Smooth muscle cell (in vitro differentiated cells): ENCODE measurements at regions not wholly inside any gene's neighbourhood (a gene's known extent, or its start where the extent isn't known, plus 50 kb on each side); places are given as distances from the start of the nearest gene placed in this dataset.

Experiments used
- DNase-seq: peaks from one replicate; lab custom pipeline; 2025; ENCODE audit not compliant: unreplicated experiment; lab: John Stamatoyannopoulos, UW
- H2AFZ ChIP-seq: fragments of 200-600 bp; sonication (generic); 2 replicates; pipeline ENCODE4 v1.6.0; 2016; ENCODE audit warnings: antibody characterized with exemption, low read depth, mild to moderate bottlenecking
- H3F3A ChIP-seq: fragments of 200-600 bp; sonication (generic); 2 replicates; pipeline ENCODE4 v1.6.0; 2017; ENCODE audit warnings: antibody characterized with exemption, low read depth
- H3K27ac ChIP-seq: fragments of 200-600 bp; sonication (generic); 2 replicates; pipeline ENCODE4 v1.5.1; 2016; ENCODE audit warnings: low read depth, mild to moderate bottlenecking
- H3K27me3 ChIP-seq: fragments of 200-600 bp; sonication (generic); 2 replicates; pipeline ENCODE4 v1.6.1; 2016; ENCODE audit warnings: low read depth, mild to moderate bottlenecking
- H3K36me3 ChIP-seq: fragments of 200-600 bp; sonication (generic); 2 replicates; pipeline ENCODE4 v1.5.1; 2016; ENCODE audit warnings: low read depth
- H3K4me1 ChIP-seq: fragments of 200-600 bp; sonication (generic); 2 replicates; pipeline ENCODE4 v1.5.1; 2016; ENCODE audit warnings: low read depth
- H3K4me2 ChIP-seq: fragments of 200-600 bp; sonication (generic); 2 replicates; pipeline ENCODE4 v1.6.0; 2016; ENCODE audit warnings: mild to moderate bottlenecking
- H3K4me3 ChIP-seq: fragments of 200-600 bp; sonication (generic); 2 replicates; pipeline ENCODE4 v1.5.1; 2016; ENCODE audit warnings: mild to moderate bottlenecking
- H3K79me2 ChIP-seq: fragments of 200-600 bp; sonication (generic); 2 replicates; pipeline ENCODE4 v1.6.0; 2016; ENCODE audit warnings: low read depth, mild to moderate bottlenecking
- H3K9ac ChIP-seq: fragments of 200-600 bp; sonication (generic); 2 replicates; pipeline ENCODE4 v1.6.0; 2016; ENCODE audit warnings: low read depth
- H3K9me3 ChIP-seq: fragments of 200-600 bp; sonication (generic); replicated peaks from 2 replicates; pipeline ENCODE4 v1.5.1; 2016; ENCODE audit warnings: low read depth
- H4K20me1 ChIP-seq: fragments of 200-600 bp; sonication (generic); 2 replicates; pipeline ENCODE4 v1.6.0; 2016; ENCODE audit warnings: low read depth
- CTCF ChIP-seq: fragments of 200-600 bp; sonication (generic); IDR thresholded peaks from 2 replicates; pipeline ENCODE4 v1.5.1; 2017; ENCODE audit warnings: borderline replicate concordance, mild to moderate bottlenecking, antibody characterized with exemption; ENCODE audit not compliant: insufficient read depth, poor library complexity, severe bottlenecking
- WGBS: methylation state at CpG from one replicate; pipeline ENCODE4 v1.1.7; 2016; ENCODE audit warnings: low lambda C conversion rate; 5-methylcytosine and 5-hydroxymethylcytosine counted together

GRCh38 chr3:94360987-94361386 lies 298.1 kb downstream of the NSUN3 start:
- DNase-seq = no peak
- no peaks in the 10 kb centered on the region for H3K27me3 ChIP-seq
- H3K79me2 ChIP-seq = no peaks in the 10 kb centered on the region
- H3K9ac ChIP-seq = no peak overlapping the region
- H3K36me3 ChIP-seq = no peaks in the 10 kb centered on the region
- H3F3A ChIP-seq = no peaks in the 10 kb centered on the region
- H2AFZ ChIP-seq = no peak overlapping the region
- H3K4me2 ChIP-seq = no peak overlapping the region
- no peaks in the 10 kb centered on the region for H3K9me3 ChIP-seq
- H4K20me1 ChIP-seq = no peaks in the 10 kb centered on the region
- no peak overlapping the region for H3K27ac ChIP-seq
- H3K4me1 ChIP-seq = peaks cover 3% of the 10 kb centered on the region
- no peak overlapping the region for H3K4me3 ChIP-seq
- TF ChIP-seq CTCF = no peak

- no peak for DNase-seq
- Histone ChIP-seq H3K4me2 (no peak overlapping the region), H3K4me1 (peaks cover 3% of the 10 kb centered on the region), H3K36me3 (no peaks in the 10 kb centered on the region), H3K27me3 (no peaks in the 10 kb centered on the region), H3K79me2 (no peaks in the 10 kb centered on the region), H3K4me3 (no peak overlapping the region), H3K27ac (no peak overlapping the region), H4K20me1 (no peaks in the 10 kb centered on the region), H3F3A (no peaks in the 10 kb centered on the region), H2AFZ (peak overlapping the region; percentile 21), H3K9ac (no peak overlapping the region), H3K9me3 (no peaks in the 10 kb centered on the region)
- WGBS = 86% methylated on average over 4 of the region's 4 CpGs
- TF ChIP-seq CTCF = no peak
These were observed 299.5 kb downstream of the NSUN3 start for GRCh38 chr3:94362393-94362792.

- no peaks in the 10 kb centered on the region for H3F3A ChIP-seq
- H3K36me3 ChIP-seq = no peaks in the 10 kb centered on the region
- no peaks in the 10 kb centered on the region for H3K79me2 ChIP-seq
- TF ChIP-seq CTCF = no peak
- H3K27me3 ChIP-seq = no peaks in the 10 kb centered on the region
- H3K9me3 ChIP-seq = no peaks in the 10 kb centered on the region
- H3K4me3 ChIP-seq = no peak overlapping the region
- H4K20me1 ChIP-seq = no peaks in the 10 kb centered on the region
- no peak for DNase-seq
- no peak overlapping the region for H3K9ac ChIP-seq
- peaks cover 2% of the 10 kb centered on the region for H3K4me1 ChIP-seq
- whole genome bisulfite sequencing = 89% methylated on average over 3 of the region's 3 CpGs
- H3K27ac ChIP-seq = no peak overlapping the region
- H3K4me2 ChIP-seq = no peak overlapping the region
- H2AFZ ChIP-seq = no peak overlapping the region
These were observed 302.1 kb downstream of the NSUN3 start for GRCh38 chr3:94365006-94365405.

- Histone ChIP-seq H3F3A (no peaks in the 10 kb centered on the region), H3K4me2 (no peak overlapping the region), H2AFZ (no peak overlapping the region), H3K79me2 (no peaks in the 10 kb centered on the region), H3K27me3 (no peaks in the 10 kb centered on the region), H3K4me3 (no peak overlapping the region), H3K27ac (no peak overlapping the region), H3K9me3 (no peaks in the 10 kb centered on the region), H3K36me3 (no peaks in the 10 kb centered on the region), H3K4me1 (no peaks in the 10 kb centered on the region), H4K20me1 (no peaks in the 10 kb centered on the region), H3K9ac (no peak overlapping the region)
- DNase-seq = no peak
- no peak for TF ChIP-seq CTCF
These were observed 309.2 kb downstream of the NSUN3 start for GRCh38 chr3:94372026-94372425.
